HG03196 (cell line): ENCODE measurements at regions not wholly inside any gene's neighbourhood (a gene's known extent, or its start where the extent isn't known, plus 50 kb on each side); places are given as distances from the start of the nearest gene placed in this dataset.

ENCODE experiments used
- ATAC-seq: cut with Tn5 transposase; IDR thresholded peaks from one replicate; pipeline ENCODE4 v1.9.1; 2021; ENCODE audit not compliant: unreplicated experiment

- ATAC-seq: no peak
Measured at GRCh38 chr13:32859707-32860292, 156.4 kb upstream of the KL start.

- no peak for ATAC-seq
Measured at GRCh38 chr13:32861304-32861703, 154.9 kb upstream of the KL start.

- ATAC-seq: no peak
Measured at GRCh38 chr13:32863596-32863995, 152.6 kb upstream of the KL start.

- no peak for ATAC-seq
Measured at GRCh38 chr13:32866921-32867320, 149.3 kb upstream of the KL start.

- no peak for ATAC-seq
Measured at GRCh38 chr13:32877491-32877890, 138.7 kb upstream of the KL start.

GRCh38 chr13:32878163-32878562, 138.1 kb upstream of the KL start:
- no peak for ATAC-seq

GRCh38 chr13:32880636-32881035, 135.6 kb upstream of the KL start:
- no peak for ATAC-seq

GRCh38 chr13:32881074-32881776, 135.0 kb upstream of the KL start:
- no peak for ATAC-seq

- ATAC-seq: no peak
Measured at GRCh38 chr13:32881777-32882145, 134.5 kb upstream of the KL start.

GRCh38 chr13:32882691-32883090, 133.5 kb upstream of the KL start:
- no peak for ATAC-seq

- no peak for ATAC-seq
Measured at GRCh38 chr13:32883474-32883873, 132.7 kb upstream of the KL start.

- no peak for ATAC-seq
Measured at GRCh38 chr13:32887617-32888016, 128.6 kb upstream of the KL start.

- no peak for ATAC-seq
Measured at GRCh38 chr13:32889986-32890565, 126.1 kb upstream of the KL start.

GRCh38 chr13:32893176-32893575, 123.0 kb upstream of the KL start:
- ATAC-seq: no peak

- ATAC-seq: no peak
Measured at GRCh38 chr13:32894589-32895001, 121.6 kb upstream of the KL start.

GRCh38 chr13:32895296-32895695, 120.9 kb upstream of the KL start:
- ATAC-seq: no peak

- no peak for ATAC-seq
Measured at GRCh38 chr13:32897296-32897695, 118.9 kb upstream of the KL start.

- ATAC-seq: no peak
Measured at GRCh38 chr13:32902029-32902780, 114.0 kb upstream of the KL start.

- ATAC-seq: no peak
Measured at GRCh38 chr13:32902874-32903273, 113.3 kb upstream of the KL start.

- ATAC-seq: no peak
Measured at GRCh38 chr13:32903720-32904119, 112.5 kb upstream of the KL start.

GRCh38 chr13:32904266-32904665, 112.0 kb upstream of the KL start:
- ATAC-seq: no peak
